ENCODE measurements at regions not wholly inside any gene's neighbourhood (a gene's known extent, or its start where the extent isn't known, plus 50 kb on each side); places are given as distances from the start of the nearest gene placed in this dataset.

- H3K9me3 ChIP-seq = peaks cover 0 to 6% of the 10 kb centered on the region in 2 donors
Observed at GRCh38 chr16:6124136-6124535, 1026.5 kb upstream of the EEF2KMT start.

GRCh38 chr16:6122401-6122800 is 1024.8 kb upstream of the EEF2KMT start:
- peaks cover 0 to 6% of the 10 kb centered on the region in 2 donors for H3K9me3 ChIP-seq
- H3K27me3 ChIP-seq = no peaks in the 10 kb centered on the region
- no peak overlapping the region for H3K27ac ChIP-seq
- no peak for DNase-seq (ENCODE audit: low spot score in 2 of 2)
- no peak overlapping the region for H3K4me3 ChIP-seq
- TF ChIP-seq POLR2A (IDR thresholded peaks at IDR 0.05) = no peak
- TF ChIP-seq POLR2AphosphoS5 (IDR thresholded peaks at IDR 0.05) = no peak
- TF ChIP-seq, protein P1, sequence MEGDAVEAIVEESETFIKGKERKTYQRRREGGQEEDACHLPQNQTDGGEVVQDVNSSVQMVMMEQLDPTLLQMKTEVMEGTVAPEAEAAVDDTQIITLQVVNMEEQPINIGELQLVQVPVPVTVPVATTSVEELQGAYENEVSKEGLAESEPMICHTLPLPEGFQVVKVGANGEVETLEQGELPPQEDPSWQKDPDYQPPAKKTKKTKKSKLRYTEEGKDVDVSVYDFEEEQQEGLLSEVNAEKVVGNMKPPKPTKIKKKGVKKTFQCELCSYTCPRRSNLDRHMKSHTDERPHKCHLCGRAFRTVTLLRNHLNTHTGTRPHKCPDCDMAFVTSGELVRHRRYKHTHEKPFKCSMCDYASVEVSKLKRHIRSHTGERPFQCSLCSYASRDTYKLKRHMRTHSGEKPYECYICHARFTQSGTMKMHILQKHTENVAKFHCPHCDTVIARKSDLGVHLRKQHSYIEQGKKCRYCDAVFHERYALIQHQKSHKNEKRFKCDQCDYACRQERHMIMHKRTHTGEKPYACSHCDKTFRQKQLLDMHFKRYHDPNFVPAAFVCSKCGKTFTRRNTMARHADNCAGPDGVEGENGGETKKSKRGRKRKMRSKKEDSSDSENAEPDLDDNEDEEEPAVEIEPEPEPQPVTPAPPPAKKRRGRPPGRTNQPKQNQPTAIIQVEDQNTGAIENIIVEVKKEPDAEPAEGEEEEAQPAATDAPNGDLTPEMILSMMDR (IDR thresholded peaks at IDR 0.05) = no peak
- H3K4me1 ChIP-seq = no peaks in the 10 kb centered on the region
- H3K36me3 ChIP-seq = no peaks in the 10 kb centered on the region
- intact Hi-C loops (cut with DNase I; ENCODE audit: low total_unique reads) = no loop called here

More at GRCh38 chr16:6124136-6124535, 1026.5 kb upstream of the EEF2KMT start:
- no peak overlapping the region for H3K4me3 ChIP-seq
- H3K36me3 ChIP-seq = no peaks in the 10 kb centered on the region
- intact Hi-C loops (cut with DNase I; ENCODE audit: low total_unique reads) = no loop called here
- H3K4me1 ChIP-seq = no peaks in the 10 kb centered on the region
- TF ChIP-seq POLR2A (IDR thresholded peaks at IDR 0.05) = no peak
- TF ChIP-seq POLR2AphosphoS5 (IDR thresholded peaks at IDR 0.05) = no peak
- TF ChIP-seq, protein P1 (IDR thresholded peaks at IDR 0.05) = no peak
- no peak overlapping the region for H3K27ac ChIP-seq
- no peak for DNase-seq (ENCODE audit: low spot score in 2 of 2)
- H3K27me3 ChIP-seq = no peaks in the 10 kb centered on the region

- Histone ChIP-seq H3K27ac (no peak overlapping the region), H3K4me1 (no peaks in the 10 kb centered on the region), H3K27me3 (peaks cover 0 to 2% of the 10 kb centered on the region in 2 donors), H3K36me3 (no peaks in the 10 kb centered on the region), H3K4me3 (no peak overlapping the region), H3K9me3 (no peaks in the 10 kb centered on the region)
- intact Hi-C loops (cut with DNase I; ENCODE audit: low total_unique reads) = no loop called here
- TF ChIP-seq POLR2A (IDR thresholded peaks at IDR 0.05) (no peak), POLR2AphosphoS5 (IDR thresholded peaks at IDR 0.05) (no peak)
- TF ChIP-seq, protein P1 (IDR thresholded peaks at IDR 0.05) = no peak
- no peak for DNase-seq (ENCODE audit: low spot score in 2 of 2)
Observed at GRCh38 chr16:6114691-6115090, 1017.1 kb upstream of the EEF2KMT start.

- intact Hi-C loops (cut with DNase I; ENCODE audit: low total_unique reads) = no loop called here
- no peaks in the 10 kb centered on the region for H3K36me3 ChIP-seq
- no peaks in the 10 kb centered on the region for H3K9me3 ChIP-seq
- no peak for DNase-seq (ENCODE audit: low spot score in 2 of 2)
- H3K27me3 ChIP-seq = peaks cover 0 to 2% of the 10 kb centered on the region in 2 donors
- no peak overlapping the region for H3K4me3 ChIP-seq
- no peak overlapping the region for H3K27ac ChIP-seq
- no peak for TF ChIP-seq POLR2A (IDR thresholded peaks at IDR 0.05)
- TF ChIP-seq POLR2AphosphoS5 (IDR thresholded peaks at IDR 0.05) = no peak
- TF ChIP-seq, protein P1 (IDR thresholded peaks at IDR 0.05) = no peak
- H3K4me1 ChIP-seq = no peaks in the 10 kb centered on the region
Observed at GRCh38 chr16:6113749-6114148, 1016.2 kb upstream of the EEF2KMT start.

- DNase-seq (ENCODE audit: low spot score in 2 of 2) = no peak
Observed at GRCh38 chr16:6112700-6113099, 1015.1 kb upstream of the EEF2KMT start.

More at GRCh38 chr16:6112700-6113099, 1015.1 kb upstream of the EEF2KMT start:
- Histone ChIP-seq H3K27ac (no peak overlapping the region), H3K36me3 (no peaks in the 10 kb centered on the region), H3K27me3 (peaks cover 0 to 2% of the 10 kb centered on the region in 2 donors), H3K9me3 (no peaks in the 10 kb centered on the region), H3K4me1 (no peaks in the 10 kb centered on the region), H3K4me3 (no peak overlapping the region)
- intact Hi-C loops (cut with DNase I; ENCODE audit: low total_unique reads) = no loop called here
- TF ChIP-seq POLR2A (IDR thresholded peaks at IDR 0.05) = no peak
- TF ChIP-seq, protein P1 (IDR thresholded peaks at IDR 0.05) = no peak
- TF ChIP-seq POLR2AphosphoS5 (IDR thresholded peaks at IDR 0.05) = no peak

Data from breast epithelium (tissue), 4 donors.